HK-2 (cell line): ENCODE measurements at regions not wholly inside any gene's neighbourhood (a gene's known extent, or its start where the extent isn't known, plus 50 kb on each side); places are given as distances from the start of the nearest gene placed in this dataset.

Source experiments
- DNase-seq: peaks from one replicate; pipeline ENCODE4 v3.0.0-alpha.2; 2018; ENCODE audit not compliant: unreplicated experiment

- DNase-seq, result no peak
These were observed 360.7 kb upstream of the CAMK1G start for GRCh38 chr1:209222826-209223225.

GRCh38 chr1:209223791-209224190 lies 359.7 kb upstream of the CAMK1G start:
- no peak for DNase-seq

- no peak for DNase-seq
These were observed 358.6 kb upstream of the CAMK1G start for GRCh38 chr1:209224886-209225285.

GRCh38 chr1:209227171-209227570 lies 356.3 kb upstream of the CAMK1G start:
- DNase-seq, result no peak

GRCh38 chr1:209227941-209228340 lies 355.6 kb upstream of the CAMK1G start:
- DNase-seq, result no peak

GRCh38 chr1:209229494-209230061 lies 353.9 kb upstream of the CAMK1G start:
- no peak for DNase-seq

- no peak for DNase-seq
These were observed 353.2 kb upstream of the CAMK1G start for GRCh38 chr1:209230314-209230713.

- DNase-seq, result no peak
These were observed 351.9 kb upstream of the CAMK1G start for GRCh38 chr1:209231476-209232156.

GRCh38 chr1:209232197-209232596 lies 351.3 kb upstream of the CAMK1G start:
- no peak for DNase-seq

- DNase-seq, result no peak
These were observed 350.8 kb upstream of the CAMK1G start for GRCh38 chr1:209232759-209233158.

GRCh38 chr1:209235166-209235565 lies 348.3 kb upstream of the CAMK1G start:
- no peak for DNase-seq

GRCh38 chr1:209238356-209238755 lies 345.2 kb upstream of the CAMK1G start:
- DNase-seq, result no peak

GRCh38 chr1:209240351-209240750 lies 343.2 kb upstream of the CAMK1G start:
- DNase-seq, result no peak

- no peak for DNase-seq
These were observed 342.0 kb upstream of the CAMK1G start for GRCh38 chr1:209241487-209241886.

- DNase-seq, result peak; percentile 64
These were observed 334.8 kb upstream of the CAMK1G start for GRCh38 chr1:209248649-209249279.

- no peak for DNase-seq
These were observed 334.2 kb upstream of the CAMK1G start for GRCh38 chr1:209249280-209249670.

GRCh38 chr1:209249785-209250440 lies 333.6 kb upstream of the CAMK1G start:
- DNase-seq, result no peak

- no peak for DNase-seq
These were observed 332.5 kb upstream of the CAMK1G start for GRCh38 chr1:209250861-209251636.

- no peak for DNase-seq
These were observed 326.7 kb upstream of the CAMK1G start for GRCh38 chr1:209256766-209257350.

- no peak for DNase-seq
These were observed 326.1 kb upstream of the CAMK1G start for GRCh38 chr1:209257454-209257853.

- no peak for DNase-seq
These were observed 323.4 kb upstream of the CAMK1G start for GRCh38 chr1:209260136-209260535.

- no peak for DNase-seq
These were observed 320.9 kb upstream of the CAMK1G start for GRCh38 chr1:209262631-209263030.
